ENCODE measurements at regions not wholly inside any gene's neighbourhood (a gene's known extent, or its start where the extent isn't known, plus 50 kb on each side); places are given as distances from the start of the nearest gene placed in this dataset.

GRCh38 chr10:89942217-89942616 lies 240.8 kb downstream of the KIF20B start:
- intact Hi-C loops (cut with DNase I), result no loop called here
- Histone ChIP-seq H3K9me3 (no peaks in the 10 kb centered on the region), H3K27me3 (no peaks in the 10 kb centered on the region), H3K27ac (no peak overlapping the region), H3K9ac (ENCODE audit: low read depth in 2 of 2, low read length in 2 of 2) (no peak overlapping the region), H3K4me3 (no peak overlapping the region), H3K4me1 (no peaks in the 10 kb centered on the region), H3K36me3 (no peaks in the 10 kb centered on the region)
- no peak for DNase-seq
- no peak for TF ChIP-seq CTCF (IDR thresholded peaks at IDR 0.05)

GRCh38 chr10:89944138-89944537 lies 242.7 kb downstream of the KIF20B start:
- no peaks in the 10 kb centered on the region for H3K36me3 ChIP-seq

GRCh38 chr10:89946106-89946505 lies 244.7 kb downstream of the KIF20B start:
- Histone ChIP-seq H3K27ac (no peak overlapping the region), H3K4me1 (no peaks in the 10 kb centered on the region), H3K9ac (ENCODE audit: low read depth in 2 of 2, low read length in 2 of 2) (no peak overlapping the region), H3K9me3 (no peaks in the 10 kb centered on the region), H3K27me3 (no peaks in the 10 kb centered on the region), H3K36me3 (no peaks in the 10 kb centered on the region), H3K4me3 (no peak overlapping the region)
- no peak for TF ChIP-seq CTCF (IDR thresholded peaks at IDR 0.05)
- DNase-seq, result no peak
- intact Hi-C loops (cut with DNase I), result no loop called here

More at GRCh38 chr10:89944138-89944537, 242.7 kb downstream of the KIF20B start:
- H3K9me3 ChIP-seq, result no peaks in the 10 kb centered on the region
- no peaks in the 10 kb centered on the region for H3K4me1 ChIP-seq
- DNase-seq, result no peak
- no peak overlapping the region for H3K9ac ChIP-seq (ENCODE audit: low read depth in 2 of 2, low read length in 2 of 2)
- H3K27ac ChIP-seq, result no peak overlapping the region
- H3K4me3 ChIP-seq, result no peak overlapping the region
- no peaks in the 10 kb centered on the region for H3K27me3 ChIP-seq
- TF ChIP-seq CTCF (IDR thresholded peaks at IDR 0.05), result no peak
- intact Hi-C loops (cut with DNase I), result no loop called here

- no peak overlapping the region for H3K4me3 ChIP-seq
- no peak for DNase-seq
- H3K4me1 ChIP-seq, result no peaks in the 10 kb centered on the region
- no peak overlapping the region for H3K27ac ChIP-seq
- H3K36me3 ChIP-seq, result no peaks in the 10 kb centered on the region
- intact Hi-C loops (cut with DNase I), result no loop called here
- H3K9me3 ChIP-seq, result no peaks in the 10 kb centered on the region
- H3K27me3 ChIP-seq, result no peaks in the 10 kb centered on the region
- TF ChIP-seq CTCF (IDR thresholded peaks at IDR 0.05), result no peak
- H3K9ac ChIP-seq (ENCODE audit: low read depth in 2 of 2, low read length in 2 of 2), result no peak overlapping the region
Measured at GRCh38 chr10:89949496-89949895, 248.1 kb downstream of the KIF20B start.

GRCh38 chr10:89952325-89952724 lies 250.9 kb downstream of the KIF20B start:
- H3K4me3 ChIP-seq, result no peak overlapping the region
- H3K9ac ChIP-seq (ENCODE audit: low read depth in 2 of 2, low read length in 2 of 2), result no peak overlapping the region
- H3K4me1 ChIP-seq, result no peaks in the 10 kb centered on the region
- TF ChIP-seq CTCF (IDR thresholded peaks at IDR 0.05), result no peak
- intact Hi-C loops (cut with DNase I), result loop anchor here (10.0 kb wide), 1 partner anchor 158 kb away; no protein-coding TSS in a partner anchor
- no peaks in the 10 kb centered on the region for H3K27me3 ChIP-seq
- no peak for DNase-seq
- no peaks in the 10 kb centered on the region for H3K36me3 ChIP-seq
- H3K9me3 ChIP-seq, result no peaks in the 10 kb centered on the region
- H3K27ac ChIP-seq, result no peak overlapping the region

GRCh38 chr10:89952751-89953150 lies 251.4 kb downstream of the KIF20B start:
- no peaks in the 10 kb centered on the region for H3K36me3 ChIP-seq
- intact Hi-C loops (cut with DNase I), result loop anchor here (10.0 kb wide), 1 partner anchor 158 kb away; no protein-coding TSS in a partner anchor
- no peak for TF ChIP-seq CTCF (IDR thresholded peaks at IDR 0.05)
- H3K4me3 ChIP-seq, result no peak overlapping the region
- H3K4me1 ChIP-seq, result no peaks in the 10 kb centered on the region
- no peaks in the 10 kb centered on the region for H3K9me3 ChIP-seq
- no peak overlapping the region for H3K9ac ChIP-seq (ENCODE audit: low read depth in 2 of 2, low read length in 2 of 2)
- H3K27ac ChIP-seq, result no peak overlapping the region
- no peaks in the 10 kb centered on the region for H3K27me3 ChIP-seq
- DNase-seq, result no peak
